NCI-H146 treated with DMSO at 0.1 percent for 48 hours (cell line): ENCODE measurements at regions not wholly inside any gene's neighbourhood (a gene's known extent, or its start where the extent isn't known, plus 50 kb on each side); places are given as distances from the start of the nearest gene placed in this dataset.
A peak's percentile ranks its signal among the peaks of the same experiment; 100 is the strongest.

Experiments
- DNase-seq: peaks from one replicate; lab custom pipeline; 2025; ENCODE audit not compliant: unreplicated experiment; lab: John Stamatoyannopoulos, UW

DNA sequence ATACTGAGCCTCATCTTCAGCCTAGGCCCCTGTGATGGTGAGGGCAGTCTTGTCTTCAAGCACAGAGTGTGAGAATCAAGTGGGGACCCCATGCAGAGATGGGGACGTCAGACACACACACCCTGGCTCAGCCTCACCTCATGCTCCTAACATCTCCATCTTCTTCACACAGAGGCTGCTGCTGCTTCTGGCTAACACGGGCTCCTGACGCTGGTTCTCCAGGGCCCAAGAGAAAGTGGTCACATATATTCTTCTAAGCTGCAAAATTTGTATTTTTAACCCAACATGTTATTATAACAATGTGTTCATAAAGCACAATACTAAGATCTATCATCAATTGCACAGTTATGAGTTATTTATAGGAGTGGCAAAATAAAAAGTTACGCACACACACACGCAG lies 101.2 kb downstream of the VPREB1 start:
- no peak for DNase-seq

DNA sequence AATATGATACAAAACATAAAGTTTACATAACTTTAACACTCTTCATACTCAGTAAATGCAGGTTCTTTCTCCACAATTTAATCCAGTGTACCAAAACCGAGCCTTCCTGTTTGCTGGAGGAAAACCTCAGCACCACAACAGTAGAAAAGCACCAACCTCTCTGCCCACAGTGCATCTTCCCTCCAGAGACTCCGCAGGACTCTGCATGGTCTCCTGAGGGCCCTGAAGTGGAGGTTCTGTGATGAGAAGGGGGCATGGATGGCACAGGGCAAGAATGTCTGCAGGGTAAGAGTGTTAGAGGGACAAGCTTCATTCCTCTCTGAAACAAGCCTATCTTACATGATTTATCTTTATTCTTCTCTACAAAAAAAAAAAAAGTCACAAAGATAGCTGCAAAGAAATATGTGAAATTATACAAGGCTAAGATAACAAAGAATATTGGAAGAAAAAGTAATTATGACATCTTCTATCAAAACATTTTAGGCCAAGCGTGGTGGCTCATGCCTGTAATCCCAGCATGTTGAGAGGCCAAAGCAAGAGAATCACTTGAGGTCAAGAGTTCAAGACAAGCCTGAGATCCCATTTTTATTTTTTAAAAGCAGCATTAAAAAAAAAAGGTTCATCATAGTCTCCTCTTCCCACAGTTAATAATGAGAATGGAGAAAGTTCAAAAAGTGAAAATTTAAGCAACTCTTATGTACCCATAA lies 102.0 kb downstream of the VPREB1 start:
- DNase-seq, result no peak

DNA sequence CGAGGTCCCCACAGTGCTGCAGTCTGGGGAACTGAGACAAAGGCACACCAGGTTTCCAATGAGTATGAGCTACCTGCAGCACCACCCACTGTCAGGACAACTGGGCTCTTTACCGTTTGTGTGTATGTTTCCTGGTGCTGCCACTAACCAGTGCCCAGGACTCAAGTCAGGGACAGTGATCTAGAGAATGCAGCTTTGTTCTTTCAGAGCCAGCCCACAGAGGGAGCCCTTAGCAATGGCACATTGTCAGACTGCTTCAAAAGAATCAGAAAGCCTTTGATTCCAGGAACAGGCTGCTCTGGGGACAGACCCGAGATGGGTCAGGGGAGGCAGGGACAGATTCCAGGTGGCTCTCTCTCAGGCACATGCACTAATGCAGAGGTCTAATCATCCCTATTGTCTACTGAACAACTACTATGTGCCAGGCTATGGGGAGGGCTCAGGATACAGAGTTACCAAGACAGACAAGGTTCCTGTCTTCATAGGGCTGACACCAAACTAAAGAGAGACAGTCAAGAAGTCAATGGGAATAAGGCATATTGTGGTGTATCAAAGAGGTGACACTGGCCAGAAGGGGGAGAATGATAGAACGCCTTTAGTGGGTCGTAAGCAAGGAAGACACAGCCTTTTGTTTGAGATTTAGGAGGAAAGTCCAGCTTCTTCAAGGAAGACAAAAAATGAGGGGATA lies 103.7 kb downstream of the VPREB1 start:
- no peak for DNase-seq

DNA sequence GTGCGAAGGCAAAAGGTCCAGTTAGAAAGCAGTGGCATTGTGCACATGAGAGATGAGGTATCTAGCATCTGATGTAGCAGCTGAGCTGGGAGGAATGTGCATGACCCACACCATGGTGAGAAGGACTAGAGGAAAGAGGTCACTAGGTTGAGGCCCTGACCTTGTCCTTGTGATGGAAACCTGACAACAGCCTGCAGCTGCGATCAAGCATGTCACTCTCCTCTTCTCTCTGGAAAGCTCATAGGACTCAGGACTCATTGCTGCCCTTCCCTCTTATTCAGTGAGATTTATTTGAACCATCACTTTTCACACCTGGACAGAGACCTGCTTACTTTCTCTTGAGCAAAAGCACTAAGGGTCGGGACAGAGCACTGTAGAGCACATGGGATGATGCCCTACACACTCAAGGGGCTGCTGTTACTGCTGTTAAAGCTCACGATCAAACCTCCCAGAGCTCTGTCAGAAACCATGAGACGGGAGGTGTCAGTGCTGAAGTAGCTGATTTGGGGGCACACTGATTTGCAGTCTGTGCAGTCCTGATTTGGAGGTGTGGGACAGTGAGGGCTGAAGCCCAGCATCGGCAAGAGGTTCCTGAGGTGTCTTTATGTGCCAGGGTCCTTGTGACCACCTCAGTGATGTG lies 104.3 kb downstream of the VPREB1 start:
- DNase-seq, result no peak

DNA sequence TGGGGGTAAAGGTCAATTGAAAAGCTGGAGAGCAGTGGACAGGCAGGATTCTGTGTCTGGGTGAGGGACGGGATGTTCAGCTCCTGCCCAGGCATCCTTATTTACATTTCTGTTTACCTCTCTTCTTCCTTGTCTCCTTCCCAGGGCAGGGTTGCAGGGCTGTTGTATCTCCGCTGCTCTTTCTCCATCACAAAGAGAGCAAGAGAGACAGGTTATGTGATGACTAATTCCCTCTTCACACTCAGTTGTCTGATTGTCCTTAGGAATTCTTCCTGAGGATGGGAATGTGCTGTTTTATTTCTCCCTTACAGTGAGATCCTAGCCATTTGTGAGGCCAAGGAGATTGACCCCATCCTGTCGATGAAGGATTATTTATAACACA lies 104.9 kb downstream of the VPREB1 start:
- no peak for DNase-seq

DNA sequence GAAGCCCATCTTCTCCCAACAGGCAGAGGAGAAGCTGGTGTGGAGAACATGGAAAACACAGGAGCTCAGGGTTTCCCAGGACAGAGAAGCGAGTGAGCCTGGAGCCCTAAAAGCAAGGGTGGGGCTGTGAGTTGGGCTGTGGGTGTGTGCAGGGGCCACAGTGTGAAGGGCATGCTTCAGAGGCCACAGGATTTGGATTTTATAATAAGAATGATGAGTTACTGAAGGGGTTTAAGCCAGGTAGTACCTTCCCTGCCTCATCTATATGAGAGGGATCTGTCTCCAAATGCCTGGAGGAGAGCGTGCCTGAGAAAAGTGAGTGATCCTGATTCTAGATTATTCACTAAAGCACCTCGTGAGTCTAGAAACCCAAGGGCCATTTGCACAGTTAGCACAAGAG lies 106.8 kb downstream of the VPREB1 start:
- no peak for DNase-seq

DNA sequence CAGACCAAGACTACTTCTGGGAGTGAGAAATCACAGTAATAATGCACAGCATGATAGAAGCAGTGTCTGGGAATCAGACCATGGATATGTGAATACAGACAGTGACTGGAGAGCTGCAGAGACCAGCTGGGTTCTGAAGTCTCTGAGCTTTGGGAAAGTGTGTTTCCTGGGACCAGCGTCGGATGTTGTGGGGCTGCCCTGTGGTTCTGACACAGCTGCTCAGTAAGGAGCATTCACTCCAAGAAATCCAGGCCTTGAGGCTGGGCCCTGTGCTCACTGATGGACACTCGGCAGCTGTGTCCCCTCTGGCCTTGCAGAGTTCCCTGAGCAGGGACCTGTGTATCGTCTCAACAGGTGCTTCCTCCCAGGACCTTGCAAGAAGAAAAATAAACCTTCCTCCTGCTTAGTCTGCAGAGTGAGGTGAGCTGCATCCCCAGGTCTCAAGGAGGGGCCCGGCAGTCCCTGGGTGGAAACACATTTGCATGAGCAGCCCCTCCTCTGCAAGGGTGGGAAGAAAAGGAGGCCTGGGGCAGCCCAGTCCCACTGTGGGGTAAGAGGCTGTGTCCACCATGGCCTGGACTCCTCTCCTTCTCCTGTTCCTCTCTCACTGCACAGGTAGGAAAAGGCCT lies 107.9 kb downstream of the VPREB1 start:
- no peak for DNase-seq

DNA sequence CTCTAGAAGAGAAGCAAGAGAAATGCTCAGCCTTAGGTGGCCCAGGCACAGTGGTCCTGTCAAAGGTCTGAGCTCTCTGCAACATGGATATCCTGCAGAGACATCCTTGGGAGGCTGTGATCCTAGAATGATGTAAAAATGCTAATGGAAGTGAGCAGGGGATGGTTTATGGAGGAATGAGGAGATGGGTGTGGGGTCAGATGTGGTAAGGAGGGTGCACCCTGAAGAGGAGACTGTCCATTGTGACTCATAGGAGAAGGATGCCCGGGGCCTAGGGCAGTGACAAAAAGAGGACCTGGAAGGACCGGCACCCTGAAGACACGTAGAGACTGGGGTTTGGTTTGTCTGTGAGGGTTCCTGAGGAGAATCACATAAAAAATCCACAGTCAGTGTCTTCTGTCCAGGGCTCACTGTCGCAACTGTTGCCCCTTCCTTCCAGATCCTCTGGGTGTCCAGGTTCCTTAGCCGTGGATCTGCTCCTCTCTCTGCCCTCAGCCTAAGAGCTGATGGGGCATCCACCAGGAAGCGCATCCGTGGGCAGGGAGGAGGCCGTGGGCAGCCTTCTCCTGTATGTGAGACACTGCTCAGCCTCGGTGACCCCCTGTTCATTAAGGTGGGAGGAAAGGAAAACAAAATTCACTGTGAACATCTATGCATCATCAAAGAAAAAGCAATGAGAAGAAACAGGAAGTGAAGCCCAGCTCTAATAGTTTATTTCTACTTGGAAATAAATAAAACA lies 110.7 kb downstream of the VPREB1 start:
- DNase-seq, result no peak

DNA sequence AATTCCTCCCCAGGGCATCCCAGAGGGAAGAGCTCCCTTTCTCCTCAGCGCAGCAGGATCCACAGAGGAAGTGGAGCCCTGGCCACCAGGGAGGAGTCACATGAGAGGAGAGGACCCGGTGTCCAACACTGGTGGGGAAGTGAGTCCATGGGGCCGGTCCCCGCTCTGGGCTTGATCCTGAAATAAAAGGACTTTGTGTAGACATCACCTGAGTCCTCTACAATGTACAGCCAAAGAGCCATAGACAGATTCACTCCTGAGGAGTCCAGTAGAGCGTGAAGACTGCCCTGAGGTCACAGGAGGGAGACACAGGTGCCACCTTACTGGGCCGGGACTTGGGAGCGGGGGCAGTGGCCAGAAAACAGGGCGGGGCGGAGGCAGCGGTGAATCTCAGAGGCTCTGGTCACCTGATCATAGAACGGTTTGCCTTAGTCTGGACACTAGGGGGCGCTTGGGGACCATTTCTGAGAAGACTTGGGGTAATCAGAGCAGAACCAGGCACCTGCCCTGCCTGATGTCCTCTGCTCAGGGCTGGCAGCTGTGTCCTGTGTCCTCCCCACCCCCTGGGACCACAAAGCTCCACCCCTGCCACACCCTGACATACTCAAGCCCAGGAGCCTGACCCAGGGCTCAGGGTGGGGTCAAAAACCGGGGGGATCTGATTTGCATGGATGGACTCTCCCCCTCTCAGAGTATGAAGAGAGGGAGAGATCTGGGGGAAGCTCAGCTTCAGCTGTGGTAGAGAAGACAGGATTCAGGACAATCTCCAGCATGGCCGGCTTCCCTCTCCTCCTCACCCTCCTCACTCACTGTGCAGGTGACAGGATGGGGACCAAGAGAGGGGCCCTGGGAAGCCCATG lies 112.7 kb downstream of the VPREB1 start:
- DNase-seq, result peak; percentile 87

DNA sequence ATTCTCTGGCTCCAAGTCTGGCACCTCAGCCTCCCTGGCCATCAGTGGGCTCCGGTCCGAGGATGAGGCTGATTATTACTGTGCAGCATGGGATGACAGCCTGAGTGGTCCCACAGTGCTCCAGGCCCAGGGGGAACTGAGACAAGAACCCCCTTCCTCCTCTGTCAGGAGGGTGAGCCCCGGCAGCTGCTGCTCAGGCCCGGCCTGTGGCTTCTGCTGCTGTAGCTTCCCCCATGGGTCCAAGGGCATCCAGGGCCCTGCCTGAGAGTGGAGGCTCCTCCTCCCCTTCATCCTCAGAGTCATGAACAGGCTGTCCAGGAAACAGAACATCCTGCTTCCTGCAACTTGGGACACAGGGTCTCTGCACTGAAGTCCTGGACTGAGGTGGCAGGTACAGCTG lies 113.6 kb downstream of the VPREB1 start:
- no peak for DNase-seq

DNA sequence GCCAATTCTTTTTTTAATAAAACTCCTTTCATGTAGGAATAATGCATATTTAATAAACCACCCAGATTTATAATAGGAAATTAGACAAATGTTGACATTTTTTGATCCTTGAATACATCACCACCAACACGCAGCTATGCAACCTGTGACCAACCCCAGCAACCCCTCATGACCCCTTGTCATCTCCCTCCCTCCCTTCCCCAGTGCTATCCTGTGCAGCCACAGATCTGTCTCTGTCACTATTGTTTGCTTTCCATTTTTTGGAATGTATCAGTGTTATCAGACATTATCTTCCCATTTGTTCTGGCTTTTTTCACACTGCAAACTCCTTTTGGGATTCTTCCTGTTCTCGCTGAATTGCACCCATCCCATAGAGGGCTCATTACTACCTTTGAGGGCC lies 114.1 kb downstream of the VPREB1 start:
- no peak for DNase-seq

DNA sequence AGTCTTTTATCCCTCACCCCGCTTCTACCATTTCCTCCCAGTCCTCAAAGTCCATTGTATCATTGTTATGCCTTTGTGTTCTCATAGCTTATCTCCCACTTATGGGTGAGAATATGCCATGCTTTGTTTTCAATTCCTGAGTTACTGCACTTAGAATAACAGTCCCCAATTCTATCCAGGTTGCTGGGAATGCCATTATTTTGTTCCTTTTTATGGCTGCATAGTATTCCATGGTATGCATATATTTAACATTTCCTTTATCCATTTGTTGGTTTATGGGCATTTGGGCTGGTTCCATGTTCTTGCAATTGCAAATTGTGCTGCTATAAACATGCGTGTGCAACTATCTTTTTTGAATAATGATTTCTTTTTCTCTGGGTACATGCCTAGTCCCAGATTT lies 114.9 kb downstream of the VPREB1 start:
- DNase-seq, result no peak

DNA sequence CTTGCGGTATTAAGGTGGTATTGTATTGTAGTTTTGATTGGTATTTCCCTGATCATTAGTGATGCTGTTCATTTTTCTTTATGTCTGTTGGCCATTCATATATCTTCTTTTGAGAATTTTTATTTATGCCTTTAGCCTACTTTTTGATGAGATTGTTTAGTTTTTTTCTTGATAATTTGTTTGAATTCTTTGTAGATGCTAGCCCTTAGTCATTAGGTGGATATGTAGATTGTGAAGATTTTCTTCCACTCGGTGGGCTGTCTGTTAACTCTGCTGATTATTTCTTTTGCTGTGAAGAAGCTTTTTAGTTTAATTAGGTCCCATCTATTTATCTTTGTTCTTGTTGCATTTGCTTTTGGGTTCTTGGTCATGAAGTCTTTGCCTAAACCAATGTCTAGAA lies 115.4 kb downstream of the VPREB1 start:
- no peak for DNase-seq

DNA sequence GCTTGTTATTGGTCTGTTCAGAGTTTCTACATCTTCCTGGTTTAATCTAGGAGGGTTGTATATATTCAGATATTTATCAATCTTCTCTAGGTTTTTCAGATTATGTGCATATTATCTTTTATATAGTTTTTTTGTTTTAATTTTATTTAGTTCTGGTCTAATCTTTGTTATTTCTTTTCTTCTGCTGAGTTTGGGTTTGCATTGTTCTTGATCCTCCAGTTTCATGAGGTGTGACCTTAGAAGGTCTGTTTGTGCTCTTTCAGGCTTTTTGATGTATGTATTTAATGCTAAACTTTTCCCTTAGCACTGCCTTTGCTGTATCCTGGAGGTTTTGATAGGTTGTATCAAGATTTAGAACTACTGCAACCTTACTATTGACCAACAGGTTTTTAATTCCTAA lies 117.7 kb downstream of the VPREB1 start:
- DNase-seq, result no peak

DNA sequence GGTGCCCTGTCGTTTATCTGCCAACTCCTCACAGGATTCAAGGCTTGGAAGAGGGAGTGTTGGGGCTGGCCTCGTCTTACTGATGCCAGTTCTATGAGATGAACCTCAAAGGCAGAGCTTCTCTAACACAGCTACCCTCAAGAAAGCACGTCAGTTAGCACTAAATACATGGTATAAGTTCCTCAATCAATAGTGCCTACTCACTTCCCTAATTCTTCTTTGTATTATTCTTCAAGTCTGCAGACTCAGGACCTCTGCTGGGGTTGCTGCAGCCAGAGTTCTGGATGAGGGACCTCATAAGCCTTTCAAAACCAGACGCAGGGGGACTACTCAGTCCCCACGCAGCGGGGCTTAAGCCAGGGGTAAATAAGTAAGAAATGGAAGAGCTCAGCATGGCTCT lies 118.3 kb downstream of the VPREB1 start:
- DNase-seq, result no peak

DNA sequence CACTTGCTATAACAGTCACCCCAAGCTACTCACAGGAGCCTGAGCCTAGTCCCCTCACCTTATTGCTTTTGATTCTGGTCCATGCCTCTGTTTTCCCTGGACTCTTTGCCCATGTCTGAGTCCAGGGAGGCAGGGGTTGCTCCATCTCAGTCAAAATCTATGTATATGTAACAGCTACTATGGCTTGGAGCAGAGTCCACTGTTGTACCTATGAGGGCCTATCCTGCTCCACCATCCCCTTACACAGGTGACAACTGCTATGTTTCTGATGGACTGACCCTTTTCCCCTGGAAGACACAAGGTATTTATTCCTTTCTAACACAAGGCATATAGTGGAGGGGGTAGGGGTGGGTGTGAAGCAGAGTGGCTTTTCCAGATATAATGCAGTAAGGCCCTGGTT lies 119.6 kb downstream of the VPREB1 start:
- no peak for DNase-seq

DNA sequence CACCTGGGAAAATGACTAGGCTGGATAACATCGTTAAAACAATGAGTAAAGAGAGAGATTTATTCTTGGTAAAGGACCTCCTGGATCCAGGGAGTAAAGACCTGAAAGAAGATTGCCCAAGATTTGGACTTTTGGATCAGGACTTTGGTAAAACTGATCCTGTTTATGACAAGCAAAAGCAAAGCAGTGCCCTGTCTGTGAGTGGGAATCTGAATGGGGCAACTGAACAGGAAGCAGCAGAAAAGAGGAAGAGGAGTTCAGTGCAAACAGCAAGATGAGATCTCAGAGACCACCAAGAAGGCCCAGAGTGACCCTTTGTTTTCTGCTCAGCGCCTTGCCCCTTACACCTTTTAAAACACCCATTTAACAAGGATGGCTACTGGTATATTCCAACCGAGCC lies 122.0 kb downstream of the VPREB1 start:
- DNase-seq, result no peak

DNA sequence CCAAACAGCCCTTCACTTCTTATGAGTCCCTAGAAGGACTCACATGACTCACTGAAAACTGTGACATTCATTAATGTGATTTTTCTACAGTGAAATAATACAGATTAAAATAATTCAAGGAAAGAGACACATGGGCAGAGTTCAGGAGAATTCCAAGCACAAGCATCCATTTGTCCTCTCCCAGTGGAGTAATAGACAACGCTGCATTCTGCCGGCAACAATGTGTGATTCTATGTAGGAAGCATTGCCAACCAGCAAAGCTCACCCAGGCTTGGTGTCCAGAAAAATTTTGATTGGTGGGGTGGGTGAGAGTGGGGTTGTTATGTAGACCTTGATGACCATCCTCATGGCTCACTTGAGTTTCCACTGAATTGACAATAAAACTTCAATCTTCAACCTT lies 123.9 kb downstream of the VPREB1 start:
- DNase-seq, result no peak

DNA sequence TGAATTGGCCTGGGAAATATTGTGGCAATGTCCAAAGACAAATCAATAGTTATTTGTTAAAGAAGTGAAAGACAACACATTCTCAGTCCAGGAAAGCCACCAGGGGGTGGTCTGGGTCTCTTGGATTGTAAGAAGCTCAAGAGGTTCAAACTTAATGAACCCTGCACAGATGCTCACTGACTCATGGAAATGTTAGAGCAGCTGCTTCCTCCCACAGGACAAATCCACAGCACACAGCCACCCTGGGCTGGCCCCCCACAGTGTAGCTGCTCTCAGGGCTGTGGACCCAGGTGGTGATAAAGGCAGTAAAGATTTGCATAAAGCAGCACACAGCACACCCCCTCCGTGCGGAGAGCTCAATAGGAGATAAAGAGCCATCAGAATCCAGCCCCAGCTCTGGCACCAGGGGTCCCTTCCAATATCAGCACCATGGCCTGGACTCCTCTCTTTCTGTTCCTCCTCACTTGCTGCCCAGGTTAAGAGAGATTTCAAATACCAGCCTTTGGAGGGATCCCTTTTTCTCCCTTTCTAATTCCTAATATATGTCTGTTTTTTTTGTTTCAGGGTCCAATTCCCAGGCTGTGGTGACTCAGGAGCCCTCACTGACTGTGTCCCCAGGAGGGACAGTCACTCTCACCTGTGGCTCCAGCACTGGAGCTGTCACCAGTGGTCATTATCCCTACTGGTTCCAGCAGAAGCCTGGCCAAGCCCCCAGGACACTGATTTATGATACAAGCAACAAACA lies 124.8 kb downstream of the VPREB1 start:
- DNase-seq, result peak; percentile 49

DNA sequence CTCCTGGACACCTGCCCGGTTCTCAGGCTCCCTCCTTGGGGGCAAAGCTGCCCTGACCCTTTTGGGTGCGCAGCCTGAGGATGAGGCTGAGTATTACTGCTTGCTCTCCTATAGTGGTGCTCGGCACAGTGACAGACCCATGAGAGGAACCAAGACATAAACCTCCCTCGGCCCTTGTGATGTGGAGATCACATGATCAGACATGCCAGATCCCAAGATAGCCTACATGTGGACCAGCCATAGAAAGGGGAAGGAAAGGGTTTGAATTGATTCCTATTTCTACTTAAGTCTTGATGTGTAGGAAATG lies 125.3 kb downstream of the VPREB1 start:
- DNase-seq, result no peak
